GM03348 (cell line): ENCODE measurements at regions not wholly inside any gene's neighbourhood (a gene's known extent, or its start where the extent isn't known, plus 50 kb on each side); places are given as distances from the start of the nearest gene placed in this dataset.

Experiments used
- DNase-seq: peaks from one replicate; pipeline ENCODE4 v3.0.0; 2012; ENCODE audit warnings: low spot score

DNA sequence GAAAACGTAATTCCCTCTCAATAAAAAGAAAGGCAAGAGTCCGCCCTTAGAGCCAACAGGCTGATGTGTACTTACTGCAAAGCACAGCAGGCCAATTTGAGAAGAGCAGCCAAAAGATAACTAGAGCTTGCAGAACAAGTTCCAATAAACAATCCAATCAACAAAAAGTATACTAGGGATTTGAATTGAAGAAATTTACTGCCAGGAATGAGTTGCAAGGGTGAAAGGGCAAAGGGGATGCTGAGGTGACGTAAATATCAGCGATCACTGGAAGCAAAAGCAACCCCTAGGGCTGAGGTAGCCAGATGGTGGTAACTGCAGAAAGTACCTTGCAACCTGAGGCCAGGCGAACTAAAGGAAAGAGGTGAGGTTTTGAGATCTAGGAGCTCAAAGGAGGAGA, 152.1 kb upstream of the TENM3 start:
- no peak for DNase-seq

GRCh38 chr4:182093431-182093831, 149.8 kb upstream of the TENM3 start:
- DNase-seq, result no peak

DNA sequence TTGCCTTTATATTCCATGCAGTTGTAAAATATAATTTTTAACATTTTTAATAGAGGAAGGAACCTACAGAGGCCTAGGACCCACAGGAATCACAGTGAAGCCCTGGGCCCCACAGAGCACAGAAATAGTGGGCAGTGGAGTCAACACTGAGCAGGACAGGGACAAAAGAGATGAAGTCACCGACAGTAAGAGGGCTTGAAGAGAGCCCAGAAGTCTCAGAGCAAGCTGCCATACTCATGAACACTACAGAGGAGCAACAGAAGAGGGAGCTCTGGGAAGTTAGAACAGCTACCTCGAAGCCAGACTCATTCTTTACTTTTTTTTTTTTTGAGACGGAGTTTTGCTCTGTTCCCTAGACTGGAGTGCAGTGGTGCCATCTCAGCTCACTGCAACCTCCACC, 149.3 kb upstream of the TENM3 start:
- DNase-seq, result no peak

DNA sequence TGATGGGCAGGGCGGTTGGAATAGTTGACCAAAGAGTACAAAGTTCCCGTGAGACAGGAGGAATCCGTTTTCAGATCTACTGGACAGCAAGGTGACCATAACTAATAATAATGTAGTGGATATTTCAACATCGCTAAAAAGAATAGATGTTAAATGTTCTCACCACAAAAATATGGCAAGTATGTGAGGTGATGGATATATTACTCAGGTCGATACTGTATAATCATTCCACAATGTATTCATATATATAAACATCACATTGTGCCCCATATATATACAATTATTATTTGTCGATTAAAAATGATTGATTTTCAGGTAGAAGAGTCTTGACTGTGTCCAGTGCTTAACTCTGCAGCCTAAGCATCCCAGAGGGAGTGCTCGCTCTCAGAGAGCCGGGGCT, 141.6 kb upstream of the TENM3 start:
- no peak for DNase-seq

DNA sequence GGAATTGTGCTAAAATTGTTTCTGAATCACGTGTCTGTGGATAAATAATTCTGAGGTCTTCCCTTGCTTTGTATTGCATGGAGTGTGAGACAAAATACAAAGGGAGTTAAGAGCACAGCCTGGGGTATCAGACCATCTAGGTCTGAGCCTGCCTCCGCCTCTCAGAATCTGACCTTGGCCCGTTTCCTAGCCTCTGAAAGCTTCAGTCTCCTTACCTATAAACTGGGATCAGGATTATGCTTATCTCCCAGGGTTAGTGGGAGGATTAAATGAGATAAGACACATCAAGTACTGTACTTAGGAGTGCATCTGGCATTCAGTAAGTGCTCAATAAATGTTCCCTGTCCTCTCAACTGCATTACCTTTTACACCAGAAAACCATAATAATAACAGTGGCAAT, 140.6 kb upstream of the TENM3 start:
- no peak for DNase-seq

DNA sequence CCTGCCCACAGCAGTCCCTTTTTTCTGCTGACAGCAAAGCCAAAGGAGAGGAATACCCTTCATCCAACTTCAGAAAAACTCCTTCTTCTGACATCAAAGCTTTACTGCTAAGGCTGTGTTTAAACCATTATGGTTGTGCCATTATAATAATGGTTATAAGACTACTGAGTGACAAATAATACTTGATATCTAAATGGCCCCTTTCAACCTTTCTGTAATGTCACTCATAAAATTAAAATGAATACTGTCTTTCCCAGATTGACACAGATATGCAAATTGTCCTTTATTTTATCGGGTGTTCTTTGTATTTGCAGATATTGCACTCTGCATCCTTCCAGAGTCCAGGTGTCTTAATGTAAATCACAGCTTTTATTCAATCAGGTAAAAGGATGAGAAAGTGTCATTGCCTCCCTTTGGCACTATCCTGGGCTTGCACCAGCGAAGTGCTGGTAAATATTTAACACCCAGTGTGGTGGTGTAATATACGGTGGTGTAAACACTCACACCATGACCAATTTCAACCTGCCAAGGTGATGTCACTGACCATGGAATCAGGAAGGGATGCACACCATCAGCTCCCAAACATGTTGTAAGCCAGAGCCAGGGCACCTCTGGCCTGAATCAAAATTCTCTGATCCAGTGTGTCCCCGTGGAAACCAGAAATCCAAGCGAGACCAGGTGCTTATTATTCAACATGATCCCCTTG, 139.4 kb upstream of the TENM3 start:
- no peak for DNase-seq

DNA sequence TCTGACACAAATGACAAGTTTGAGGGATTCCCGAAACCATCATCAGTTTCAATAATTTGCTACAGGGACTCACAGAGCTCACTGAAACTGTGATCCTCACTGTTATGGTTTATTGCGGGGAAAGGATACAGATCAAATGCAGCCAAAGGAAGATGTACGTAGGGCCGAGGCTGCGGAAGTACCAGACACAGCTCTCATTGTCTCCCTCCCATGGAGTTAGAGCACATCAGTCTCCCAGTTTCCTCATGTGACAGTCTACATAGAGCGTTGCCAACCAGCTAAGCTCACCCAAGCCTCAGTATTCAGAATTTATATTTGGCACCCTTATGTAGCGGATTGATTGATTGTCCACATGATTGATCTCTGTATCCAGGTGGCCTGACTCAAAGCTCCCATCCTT, 137.8 kb upstream of the TENM3 start:
- no peak for DNase-seq

- DNase-seq, result no peak
These were observed 135.3 kb upstream of the TENM3 start for GRCh38 chr4:182107931-182108330.

- no peak for DNase-seq
These were observed 131.6 kb upstream of the TENM3 start for GRCh38 chr4:182111586-182111985.

DNA sequence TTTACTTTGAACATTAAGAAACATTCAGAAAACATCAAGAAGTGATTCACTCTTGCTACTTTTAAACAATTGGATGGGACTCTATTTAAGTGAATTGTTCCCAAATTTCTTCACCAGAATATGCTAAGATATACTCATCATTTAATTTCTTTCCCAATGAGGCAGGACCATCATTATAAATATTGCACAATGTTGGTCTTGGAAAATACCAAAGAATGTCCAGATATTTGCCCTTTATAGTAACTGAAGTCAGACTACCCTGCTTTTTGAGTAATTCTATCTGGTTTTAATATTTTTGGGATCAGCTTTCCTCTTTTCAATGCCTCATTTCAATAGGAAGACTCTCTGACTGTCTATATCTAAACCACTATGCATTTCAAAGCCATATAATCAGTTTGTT, 129.4 kb upstream of the TENM3 start:
- DNase-seq, result peak; percentile 50

DNA sequence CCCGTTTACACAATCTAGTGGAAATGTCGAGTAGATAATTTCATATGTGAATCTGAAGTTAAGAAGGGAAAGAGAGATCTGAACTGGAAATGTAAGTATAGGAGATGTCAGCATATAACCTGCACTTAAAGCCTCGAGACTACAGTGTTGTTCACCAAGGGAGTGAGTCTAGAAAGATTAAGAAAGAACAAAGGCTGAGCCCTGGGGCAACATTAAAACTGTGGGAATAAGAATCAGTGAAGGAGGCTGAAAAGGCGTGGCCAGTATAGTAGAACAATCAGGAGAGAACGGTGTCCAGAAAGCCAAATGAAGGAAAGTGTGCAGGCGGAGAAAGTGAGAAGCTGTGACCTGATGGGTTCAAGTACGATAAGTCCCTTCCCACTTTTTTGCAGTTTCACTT, 118.8 kb upstream of the TENM3 start:
- DNase-seq, result no peak

GRCh38 chr4:182126096-182126495, 117.1 kb upstream of the TENM3 start:
- DNase-seq, result peak; percentile 28

DNA sequence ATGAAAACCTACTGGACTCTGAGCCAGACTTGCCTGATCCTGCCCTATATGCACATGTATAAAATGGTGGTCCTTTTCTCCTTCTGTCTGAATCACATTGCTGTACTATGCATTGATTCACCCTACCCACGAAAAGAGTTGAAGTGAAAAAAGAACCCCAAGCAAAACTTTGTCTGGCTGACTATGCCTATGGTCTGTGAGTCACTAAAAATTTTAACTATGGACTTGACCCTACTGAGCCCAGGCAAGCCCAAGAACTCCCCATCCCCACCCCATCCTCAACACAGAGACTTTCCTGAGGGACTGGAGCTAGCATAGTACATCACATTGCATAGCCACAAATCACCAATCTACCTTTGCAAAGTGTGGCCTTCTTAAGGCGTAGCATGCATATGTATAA, 116.6 kb upstream of the TENM3 start:
- DNase-seq, result no peak

DNA sequence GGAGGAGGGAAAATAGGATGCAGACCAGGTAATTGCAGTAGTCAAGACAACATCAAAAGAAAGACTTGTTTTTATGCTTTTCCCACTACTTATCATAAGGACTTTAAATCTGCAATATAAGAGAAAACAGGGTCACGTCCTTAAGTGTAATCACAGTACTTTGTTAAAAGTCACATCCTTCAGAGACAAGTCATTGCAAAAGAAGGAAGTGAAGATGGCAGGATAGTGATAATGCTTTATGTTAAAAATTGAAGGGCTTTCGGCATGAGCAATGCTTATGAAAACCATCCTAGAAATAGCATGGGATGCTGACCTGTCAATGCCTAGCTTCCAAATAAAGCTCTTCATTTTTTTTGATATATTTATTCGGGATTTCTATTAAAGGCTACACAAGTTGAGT, 110.2 kb upstream of the TENM3 start:
- no peak for DNase-seq

DNA sequence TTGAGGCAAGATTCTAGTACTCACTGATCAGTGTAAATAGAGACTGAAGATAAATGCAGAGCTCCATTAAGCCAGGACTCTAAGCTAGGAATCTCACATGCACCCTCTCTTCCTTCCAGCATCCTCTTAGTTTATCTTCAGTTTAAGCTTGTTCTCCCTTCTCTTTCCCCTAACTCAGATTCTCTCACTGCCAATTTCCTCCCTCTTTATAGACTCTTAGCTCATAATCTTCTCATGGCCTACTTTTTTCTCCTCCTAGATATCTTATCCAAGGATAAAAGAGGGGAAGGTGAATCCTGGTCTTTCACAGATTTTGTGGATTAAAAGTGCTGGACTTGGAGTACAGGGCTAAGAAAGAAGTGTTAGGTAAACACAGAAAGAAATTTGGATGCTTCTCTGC, 108.9 kb upstream of the TENM3 start:
- DNase-seq, result no peak

- DNase-seq, result no peak
These were observed 107.0 kb upstream of the TENM3 start for GRCh38 chr4:182136201-182136600.

- DNase-seq, result no peak
These were observed 105.9 kb upstream of the TENM3 start for GRCh38 chr4:182137343-182137742.

DNA sequence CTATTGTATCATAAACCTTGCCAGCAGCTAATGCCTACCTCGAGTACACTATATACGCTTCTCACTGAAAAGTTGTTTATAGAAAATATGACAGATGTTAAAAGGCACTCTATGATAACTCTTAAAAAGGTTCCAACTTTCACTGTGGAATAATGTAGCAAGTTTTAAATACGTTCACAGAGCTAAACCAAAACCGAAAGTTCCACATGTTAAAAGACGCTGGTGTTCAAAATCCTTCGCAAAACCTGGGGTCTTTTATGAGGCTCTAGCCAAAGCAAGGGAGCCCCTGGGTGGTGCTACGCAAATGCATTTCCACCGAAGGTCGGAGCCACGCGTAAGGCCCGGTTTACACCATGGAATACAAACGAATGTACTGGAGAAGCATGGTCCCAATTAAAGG, 103.7 kb upstream of the TENM3 start:
- DNase-seq, result no peak

DNA sequence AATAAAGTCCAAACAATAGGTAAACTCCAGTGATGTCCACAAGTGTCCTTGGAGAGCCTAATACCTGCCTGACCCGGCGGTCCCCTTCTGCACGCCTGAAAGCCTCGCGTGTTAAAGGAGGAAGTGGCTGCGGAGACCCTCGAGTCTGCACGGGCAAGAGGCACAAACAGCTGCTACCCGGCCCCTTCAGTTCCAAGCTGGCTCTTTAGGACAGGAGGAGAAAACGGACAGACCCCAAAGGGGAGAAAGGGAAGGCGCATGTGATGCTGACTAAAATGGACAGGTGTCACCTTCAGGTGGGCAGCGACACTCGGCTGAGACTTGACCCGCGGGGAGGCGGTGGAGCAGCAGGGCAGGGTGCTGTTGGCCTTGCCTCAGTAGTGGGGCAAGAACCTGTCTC, 102.7 kb upstream of the TENM3 start:
- no peak for DNase-seq

DNA sequence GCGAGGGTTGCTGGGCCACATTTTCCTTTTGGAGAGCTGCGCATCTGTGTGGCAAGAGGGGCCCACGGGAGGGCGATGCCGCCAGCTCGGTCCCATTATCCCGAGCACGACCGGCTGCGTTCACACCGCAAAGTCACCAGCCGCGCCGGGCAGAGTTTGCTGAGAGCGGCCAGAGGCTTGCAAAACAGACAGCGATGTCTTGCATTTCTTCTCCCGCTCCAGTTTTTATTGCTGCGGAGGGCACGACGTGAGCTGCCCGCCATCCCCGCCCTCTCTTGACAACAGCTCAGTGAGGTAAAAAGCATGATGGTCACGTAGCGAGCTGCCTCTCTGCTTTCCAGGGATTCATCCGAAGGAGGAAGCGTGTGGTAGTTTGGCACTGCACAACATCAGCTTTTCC, 102.1 kb upstream of the TENM3 start:
- no peak for DNase-seq

- peak; percentile 33 for DNase-seq
These were observed 100.8 kb upstream of the TENM3 start for GRCh38 chr4:182142176-182143085.

DNA sequence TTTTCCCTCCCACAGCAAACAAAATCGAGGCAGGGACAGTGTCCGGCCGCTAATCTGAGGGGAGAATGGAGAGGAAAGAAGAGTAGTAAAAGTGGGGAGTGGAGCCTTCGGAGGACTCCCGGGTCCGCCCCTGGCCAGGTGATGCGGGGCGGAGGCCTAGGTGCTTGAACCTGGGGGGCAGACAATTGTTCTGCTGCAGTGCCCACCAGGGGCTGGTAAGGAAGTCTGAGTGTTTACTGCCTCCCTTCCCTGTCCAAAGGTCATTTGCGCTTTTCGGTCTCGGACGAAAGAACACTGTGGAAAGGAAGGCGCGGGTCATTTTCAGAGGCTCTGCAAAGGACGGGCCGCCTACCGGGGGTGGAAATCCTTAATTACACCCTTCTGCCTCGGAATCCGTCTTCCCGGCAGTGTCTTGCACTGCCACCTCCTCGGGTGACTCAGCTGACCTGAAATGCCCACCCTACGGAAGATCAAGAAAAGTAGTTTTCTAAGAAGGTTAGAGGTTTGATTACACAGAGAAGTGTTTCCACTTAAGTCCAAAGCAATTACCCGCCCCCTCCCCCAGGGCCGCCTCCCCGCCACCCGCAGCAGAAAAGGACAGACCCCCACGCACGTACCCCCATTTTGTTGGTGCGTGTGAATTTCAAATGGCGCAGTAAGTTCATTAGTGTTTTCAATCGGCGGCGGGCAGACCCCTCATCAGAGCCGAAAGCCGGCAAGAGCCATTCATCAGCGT, 99.9 kb upstream of the TENM3 start:
- DNase-seq, result peak; percentile 65
